ENCODE measurements at regions not wholly inside any gene's neighbourhood (a gene's known extent, or its start where the extent isn't known, plus 50 kb on each side); places are given as distances from the start of the nearest gene placed in this dataset.

DNA sequence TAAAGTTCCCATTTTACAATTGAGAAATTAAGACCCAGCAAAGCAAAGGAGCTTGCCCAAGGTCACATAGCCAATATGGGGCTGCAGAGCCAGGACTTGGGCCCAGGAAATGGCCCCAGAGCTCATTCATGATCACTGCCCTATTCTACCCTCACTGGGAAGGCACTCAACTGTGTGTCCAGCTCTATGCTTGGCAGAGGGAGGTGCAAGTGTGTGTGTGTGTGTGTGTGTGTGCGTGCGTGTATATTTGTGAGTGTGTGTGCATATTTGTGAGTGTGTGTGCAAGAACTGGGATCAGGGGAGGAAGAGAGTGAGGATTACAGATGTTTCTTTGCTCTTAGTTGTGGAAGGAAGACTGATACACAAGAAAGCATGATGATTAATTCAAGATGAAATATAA, 151.2 kb upstream of the CRY1 start:
- TF ChIP-seq, protein P1, sequence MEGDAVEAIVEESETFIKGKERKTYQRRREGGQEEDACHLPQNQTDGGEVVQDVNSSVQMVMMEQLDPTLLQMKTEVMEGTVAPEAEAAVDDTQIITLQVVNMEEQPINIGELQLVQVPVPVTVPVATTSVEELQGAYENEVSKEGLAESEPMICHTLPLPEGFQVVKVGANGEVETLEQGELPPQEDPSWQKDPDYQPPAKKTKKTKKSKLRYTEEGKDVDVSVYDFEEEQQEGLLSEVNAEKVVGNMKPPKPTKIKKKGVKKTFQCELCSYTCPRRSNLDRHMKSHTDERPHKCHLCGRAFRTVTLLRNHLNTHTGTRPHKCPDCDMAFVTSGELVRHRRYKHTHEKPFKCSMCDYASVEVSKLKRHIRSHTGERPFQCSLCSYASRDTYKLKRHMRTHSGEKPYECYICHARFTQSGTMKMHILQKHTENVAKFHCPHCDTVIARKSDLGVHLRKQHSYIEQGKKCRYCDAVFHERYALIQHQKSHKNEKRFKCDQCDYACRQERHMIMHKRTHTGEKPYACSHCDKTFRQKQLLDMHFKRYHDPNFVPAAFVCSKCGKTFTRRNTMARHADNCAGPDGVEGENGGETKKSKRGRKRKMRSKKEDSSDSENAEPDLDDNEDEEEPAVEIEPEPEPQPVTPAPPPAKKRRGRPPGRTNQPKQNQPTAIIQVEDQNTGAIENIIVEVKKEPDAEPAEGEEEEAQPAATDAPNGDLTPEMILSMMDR (IDR thresholded peaks at IDR 0.05): no peak
- no peak for TF ChIP-seq POLR2A (IDR thresholded peaks at IDR 0.05)

Measured in Peyer's patch (tissue), 4 donors.